ENCODE measurements at regions not wholly inside any gene's neighbourhood (a gene's known extent, or its start where the extent isn't known, plus 50 kb on each side); places are given as distances from the start of the nearest gene placed in this dataset.

DNA sequence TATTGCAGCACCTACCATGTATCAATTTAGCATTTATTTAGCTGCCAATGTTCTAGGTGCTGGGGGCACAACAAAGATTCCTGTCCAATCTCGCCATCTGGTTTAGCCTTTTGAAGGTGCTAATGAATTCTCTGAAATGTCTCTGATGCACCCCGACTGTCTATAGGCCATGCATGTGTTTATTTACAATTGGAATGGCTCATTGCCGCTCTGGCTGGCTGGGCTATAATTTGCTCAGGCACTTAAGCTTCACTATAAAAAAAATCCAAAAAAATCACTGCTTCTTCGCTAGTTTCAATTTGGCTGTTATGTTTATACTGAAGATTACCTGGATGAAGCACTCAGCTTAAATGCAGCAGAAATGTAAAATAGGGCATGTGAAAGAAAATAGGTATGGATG is 115.0 kb upstream of the PAX6 start:
- H3K4me3 ChIP-seq: no peak overlapping the region
- H3K4me1 ChIP-seq: no peaks in the 10 kb centered on the region
- H3K27ac ChIP-seq: no peak overlapping the region
- no peak for DNase-seq (ENCODE audit: low spot score in 2 of 2)
- intact Hi-C loops (cut with DNase I; ENCODE audit: low total_unique reads): loop anchor here (10.0 kb wide), 1 partner anchor 1741 kb away; no protein-coding TSS in a partner anchor
- no peaks in the 10 kb centered on the region for H3K9me3 ChIP-seq
- no peaks in the 10 kb centered on the region for H3K27me3 ChIP-seq
- TF ChIP-seq POLR2AphosphoS5 (IDR thresholded peaks at IDR 0.05): no peak
- TF ChIP-seq POLR2A (IDR thresholded peaks at IDR 0.05): no peak
- TF ChIP-seq, protein P1, sequence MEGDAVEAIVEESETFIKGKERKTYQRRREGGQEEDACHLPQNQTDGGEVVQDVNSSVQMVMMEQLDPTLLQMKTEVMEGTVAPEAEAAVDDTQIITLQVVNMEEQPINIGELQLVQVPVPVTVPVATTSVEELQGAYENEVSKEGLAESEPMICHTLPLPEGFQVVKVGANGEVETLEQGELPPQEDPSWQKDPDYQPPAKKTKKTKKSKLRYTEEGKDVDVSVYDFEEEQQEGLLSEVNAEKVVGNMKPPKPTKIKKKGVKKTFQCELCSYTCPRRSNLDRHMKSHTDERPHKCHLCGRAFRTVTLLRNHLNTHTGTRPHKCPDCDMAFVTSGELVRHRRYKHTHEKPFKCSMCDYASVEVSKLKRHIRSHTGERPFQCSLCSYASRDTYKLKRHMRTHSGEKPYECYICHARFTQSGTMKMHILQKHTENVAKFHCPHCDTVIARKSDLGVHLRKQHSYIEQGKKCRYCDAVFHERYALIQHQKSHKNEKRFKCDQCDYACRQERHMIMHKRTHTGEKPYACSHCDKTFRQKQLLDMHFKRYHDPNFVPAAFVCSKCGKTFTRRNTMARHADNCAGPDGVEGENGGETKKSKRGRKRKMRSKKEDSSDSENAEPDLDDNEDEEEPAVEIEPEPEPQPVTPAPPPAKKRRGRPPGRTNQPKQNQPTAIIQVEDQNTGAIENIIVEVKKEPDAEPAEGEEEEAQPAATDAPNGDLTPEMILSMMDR (IDR thresholded peaks at IDR 0.05): no peak
- H3K36me3 ChIP-seq: no peaks in the 10 kb centered on the region

GRCh38 chr11:31922450-31922849 is 111.3 kb upstream of the PAX6 start:
- TF ChIP-seq POLR2AphosphoS5 (IDR thresholded peaks at IDR 0.05) (no peak), POLR2A (IDR thresholded peaks at IDR 0.05) (no peak)
- TF ChIP-seq, protein P1 (IDR thresholded peaks at IDR 0.05): no peak
- Histone ChIP-seq H3K4me3 (no peak overlapping the region), H3K27ac (no peak overlapping the region), H3K27me3 (no peaks in the 10 kb centered on the region), H3K9me3 (no peaks in the 10 kb centered on the region), H3K36me3 (no peaks in the 10 kb centered on the region), H3K4me1 (no peaks in the 10 kb centered on the region)
- intact Hi-C loops (cut with DNase I; ENCODE audit: low total_unique reads): loop anchor here (10.0 kb wide), 1 partner anchor 1738 kb away; no protein-coding TSS in a partner anchor
- DNase-seq (ENCODE audit: low spot score in 2 of 2): no peak

- no peak for DNase-seq (ENCODE audit: low spot score in 2 of 2)
- Histone ChIP-seq H3K36me3 (no peaks in the 10 kb centered on the region), H3K4me1 (no peaks in the 10 kb centered on the region), H3K9me3 (no peaks in the 10 kb centered on the region), H3K4me3 (no peak overlapping the region), H3K27me3 (no peaks in the 10 kb centered on the region), H3K27ac (no peak overlapping the region)
- TF ChIP-seq, protein P1 (IDR thresholded peaks at IDR 0.05): no peak
- TF ChIP-seq POLR2A (IDR thresholded peaks at IDR 0.05) (no peak), POLR2AphosphoS5 (IDR thresholded peaks at IDR 0.05) (no peak)
- intact Hi-C loops (cut with DNase I; ENCODE audit: low total_unique reads): loop anchor here (10.0 kb wide), 1 partner anchor 1736 kb away; no protein-coding TSS in a partner anchor
Observed at GRCh38 chr11:31921081-31921480, 110.0 kb upstream of the PAX6 start.

- DNase-seq (ENCODE audit: low spot score in 2 of 2): no peak
- H3K27me3 ChIP-seq: no peaks in the 10 kb centered on the region
- no peaks in the 10 kb centered on the region for H3K36me3 ChIP-seq
- TF ChIP-seq, protein P1 (IDR thresholded peaks at IDR 0.05): no peak
- TF ChIP-seq POLR2A (IDR thresholded peaks at IDR 0.05): no peak
- no peak for TF ChIP-seq POLR2AphosphoS5 (IDR thresholded peaks at IDR 0.05)
- intact Hi-C loops (cut with DNase I; ENCODE audit: low total_unique reads): no loop called here
- no peak overlapping the region for H3K4me3 ChIP-seq
- no peaks in the 10 kb centered on the region for H3K9me3 ChIP-seq
- no peaks in the 10 kb centered on the region for H3K4me1 ChIP-seq
- H3K27ac ChIP-seq: no peak overlapping the region
Observed at GRCh38 chr11:31919175-31919574, 108.1 kb upstream of the PAX6 start.

DNA sequence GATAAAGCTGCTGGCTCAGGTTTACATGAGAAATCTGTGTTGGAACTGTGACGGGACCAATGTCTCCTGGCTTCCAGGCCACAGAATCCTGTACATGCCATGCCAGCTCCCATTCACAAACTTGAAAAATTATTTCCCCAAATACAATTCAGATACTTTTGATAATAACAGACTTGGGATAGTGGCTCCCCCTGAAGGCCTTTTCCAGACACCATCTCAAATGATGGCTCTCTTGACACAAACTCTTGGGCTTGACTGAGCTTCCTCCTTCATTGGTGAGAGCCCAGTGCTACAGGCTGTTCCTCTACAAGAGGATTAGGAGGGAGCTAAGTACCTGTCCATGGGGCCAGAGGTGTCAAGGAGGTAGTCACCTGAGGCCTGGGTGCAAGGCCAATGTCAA is 104.7 kb upstream of the PAX6 start:
- TF ChIP-seq POLR2A (IDR thresholded peaks at IDR 0.05) (no peak), POLR2AphosphoS5 (IDR thresholded peaks at IDR 0.05) (no peak)
- TF ChIP-seq, protein P1 (IDR thresholded peaks at IDR 0.05): no peak
- Histone ChIP-seq H3K4me1 (no peaks in the 10 kb centered on the region), H3K36me3 (no peaks in the 10 kb centered on the region), H3K9me3 (no peaks in the 10 kb centered on the region), H3K27me3 (no peaks in the 10 kb centered on the region), H3K4me3 (no peak overlapping the region), H3K27ac (no peak overlapping the region)
- intact Hi-C loops (cut with DNase I; ENCODE audit: low total_unique reads): no loop called here
- no peak for DNase-seq (ENCODE audit: low spot score in 2 of 2)

All from breast epithelium (tissue), 4 donors.